Spleen (tissue), 11 donors: ENCODE measurements at regions not wholly inside any gene's neighbourhood (a gene's known extent, or its start where the extent isn't known, plus 50 kb on each side); places are given as distances from the start of the nearest gene placed in this dataset.

ENCODE experiments used
- DNase-seq: peaks from one replicate; pipeline ENCODE4 v3.0.0-alpha.2; 2020
- H3K27ac ChIP-seq, 8 donors: fragments of 200-600 bp; sonication (generic) in 7 of 8; 1 replicate in 4 of 8; 2 replicates in 4 of 8; pipeline versions ENCODE4 v1.5.0 to v1.8.0; 2016 to 2021; ENCODE audit warnings: inconsistent platforms in 4 of 8, mild to moderate bottlenecking in 4 of 8, moderate library complexity in 1 of 8
- H3K27me3 ChIP-seq, 7 donors: fragments of 200-600 bp; sonication (generic) in 6 of 7; replicated peaks in 1 of 7; 1 replicate in 4 of 7; 2 replicates in 3 of 7; pipeline versions ENCODE4 v1.5.0 to v1.8.0; 2016 to 2021; ENCODE audit warnings: inconsistent platforms in 3 of 7, mild to moderate bottlenecking in 1 of 7
- H3K36me3 ChIP-seq, 6 donors: fragments of 200-600 bp; sonication (generic) in 5 of 6; 1 replicate in 4 of 6; 2 replicates in 2 of 6; pipeline versions ENCODE4 v1.5.0 to v1.8.0; 2016 to 2021; ENCODE audit warnings: inconsistent platforms in 2 of 6
- H3K4me1 ChIP-seq, 6 donors: fragments of 200-600 bp; sonication (generic) in 5 of 6; 1 replicate in 3 of 6; 2 replicates in 3 of 6; pipeline versions ENCODE4 v1.5.0 to v1.8.0; 2016 to 2021; ENCODE audit warnings: inconsistent platforms in 3 of 6
- H3K4me3 ChIP-seq, 8 donors: fragments of 200-600 bp; sonication (generic) in 7 of 8; 1 replicate in 4 of 8; 2 replicates in 4 of 8; pipeline versions ENCODE4 v1.5.0 to v1.8.0; 2016 to 2021; ENCODE audit warnings: inconsistent platforms in 4 of 8, mild to moderate bottlenecking in 4 of 8, moderate library complexity in 2 of 8
- H3K9me3 ChIP-seq, 8 donors: fragments of 200-600 bp; sonication (generic) in 7 of 8; 1 replicate in 4 of 8; 2 replicates in 4 of 8; pipeline versions ENCODE4 v1.5.0 to v1.8.0; 2016 to 2021; ENCODE audit warnings: inconsistent platforms in 4 of 8
- CTCF ChIP-seq, 11 experiments: fragments of 200-600 bp in 7 of 11; fragments of 450-650 bp in 4 of 11; sonication (generic) in 4 of 11; IDR thresholded peaks in 8 of 11; conservative IDR thresholded peaks in 3 of 11; 1 replicate in 7 of 11; 2 replicates in 4 of 11; pipeline versions ENCODE4 v1.4.0 to v1.8.0; 2016 to 2021; ENCODE audit warnings: antibody characterized with exemption in 11 of 11, inconsistent platforms in 4 of 11, mild to moderate bottlenecking in 1 of 11
- POLR2A ChIP-seq, 3 donors: fragments of 450-650 bp; IDR thresholded peaks; one replicate each; pipeline ENCODE4 v1.5.1; 2017; ENCODE audit warnings: antibody characterized with exemption in 3 of 3, mild to moderate bottlenecking in 1 of 3
- POLR2AphosphoS5 ChIP-seq, 3 donors: sonication (generic); formaldehyde crosslinking; IDR thresholded peaks; one replicate each; pipeline ENCODE4 v1.5.1; 2017; ENCODE audit warnings: antibody characterized with exemption in 3 of 3
- WGBS, 5 donors: extraction: QIAGEN DNeasy Blood & Tissue Kit in 3 of 5; methylation state at CpG; one replicate each; pipeline versions ENCODE4 v1.1.5 to v1.1.7; 2013 to 2018; 5-methylcytosine and 5-hydroxymethylcytosine counted together
- intact Hi-C: fragments of 100-400 bp; cut with DNase I; formaldehyde crosslinking; loops from one replicate; pipeline ENCODE4 v1.15.0; 2023; ENCODE audit warnings: low total_unique reads
- donor health status: healthy with polysubstance abuse.
- donor health status: DM: no; HTN: no; CAD: no; lungs with moderate emphysema.
- donor health status: DM: no; HTN: no; CAD: no.
- donor health status: Bipolar disorder and iron deficiency.
- donor health status: healthy.
- donor health status: DM: no; HTN: no; CAD: no.
- donor health status: DM: yes; HTN: yes; CAD: no.

- no peaks in the 10 kb centered on the region for H3K9me3 ChIP-seq
- no peak for DNase-seq
- intact Hi-C loops: no loop called here
- no peak overlapping the region for H3K4me3 ChIP-seq
- no peak for TF ChIP-seq CTCF (IDR thresholded peaks at IDR 0.05 in 8 of 11, conservative IDR thresholded peaks at IDR 0.05 in 3 of 11)
- no peak for TF ChIP-seq POLR2AphosphoS5 (IDR thresholded peaks at IDR 0.05)
- TF ChIP-seq POLR2A (IDR thresholded peaks at IDR 0.05): no peak
- no peaks in the 10 kb centered on the region for H3K36me3 ChIP-seq
- no peaks in the 10 kb centered on the region for H3K4me1 ChIP-seq
- peaks cover 0 to 12% (median 0%) of the 10 kb centered on the region in 7 donors for H3K27me3 ChIP-seq
- 18 to 40% (median 31%) methylated on average over 2 of the region's 2 CpGs for WGBS, 5 donors
- no peak overlapping the region for H3K27ac ChIP-seq
Measured at GRCh38 chr4:111985426-111985825, 159.8 kb upstream of the FAM241A start.

- intact Hi-C loops: no loop called here
- Histone ChIP-seq H3K9me3 (no peaks in the 10 kb centered on the region), H3K4me1 (peaks cover 0 to 4% (median 0%) of the 10 kb centered on the region in 6 donors), H3K27ac (no peak overlapping the region), H3K27me3 (peaks cover 0 to 12% (median 0%) of the 10 kb centered on the region in 7 donors), H3K36me3 (no peaks in the 10 kb centered on the region), H3K4me3 (no peak overlapping the region)
- DNase-seq: no peak
- WGBS, 5 donors: 14 to 39% (median 28%) methylated on average over 4 of the region's 4 CpGs
- TF ChIP-seq POLR2AphosphoS5 (IDR thresholded peaks at IDR 0.05): no peak
- TF ChIP-seq POLR2A (IDR thresholded peaks at IDR 0.05): no peak
- no peak for TF ChIP-seq CTCF (IDR thresholded peaks at IDR 0.05 in 8 of 11, conservative IDR thresholded peaks at IDR 0.05 in 3 of 11)
Measured at GRCh38 chr4:111986095-111986494, 159.2 kb upstream of the FAM241A start.

GRCh38 chr4:111988514-111988913 is 156.7 kb upstream of the FAM241A start:
- Histone ChIP-seq H3K36me3 (no peaks in the 10 kb centered on the region), H3K27me3 (peaks cover 0 to 12% (median 0%) of the 10 kb centered on the region in 7 donors), H3K27ac (no peak overlapping the region), H3K4me3 (no peak overlapping the region), H3K9me3 (no peaks in the 10 kb centered on the region), H3K4me1 (peaks cover 0 to 13% (median 0%) of the 10 kb centered on the region in 6 donors)
- intact Hi-C loops: no loop called here
- DNase-seq: no peak
- WGBS, 5 donors: 72 to 85% (median 81%) methylated on average over 3 of the region's 3 CpGs
- TF ChIP-seq CTCF (IDR thresholded peaks at IDR 0.05 in 8 of 11, conservative IDR thresholded peaks at IDR 0.05 in 3 of 11): no peak
- no peak for TF ChIP-seq POLR2AphosphoS5 (IDR thresholded peaks at IDR 0.05)
- no peak for TF ChIP-seq POLR2A (IDR thresholded peaks at IDR 0.05)

GRCh38 chr4:111989817-111990216 is 155.4 kb upstream of the FAM241A start:
- no peak for TF ChIP-seq CTCF (IDR thresholded peaks at IDR 0.05 in 8 of 11, conservative IDR thresholded peaks at IDR 0.05 in 3 of 11)
- TF ChIP-seq POLR2AphosphoS5 (IDR thresholded peaks at IDR 0.05): no peak
- no peak for TF ChIP-seq POLR2A (IDR thresholded peaks at IDR 0.05)
- H3K4me1 ChIP-seq: peaks cover 0 to 13% (median 0%) of the 10 kb centered on the region in 6 donors
- H3K27ac ChIP-seq: no peak overlapping the region
- peaks cover 0 to 6% (median 0%) of the 10 kb centered on the region in 7 donors for H3K27me3 ChIP-seq
- intact Hi-C loops: no loop called here
- no peaks in the 10 kb centered on the region for H3K9me3 ChIP-seq
- no peak overlapping the region for H3K4me3 ChIP-seq
- no peak for DNase-seq
- no peaks in the 10 kb centered on the region for H3K36me3 ChIP-seq
- 50 to 80% (median 68%) methylated on average over 1 of the region's 1 CpG for WGBS, 5 donors
